ENCODE measurements at regions not wholly inside any gene's neighbourhood (a gene's known extent, or its start where the extent isn't known, plus 50 kb on each side); places are given as distances from the start of the nearest gene placed in this dataset.
"Not testable (repeated sequence)": the region's sequence is repeated elsewhere in the genome, so short reads cannot be mapped to it uniquely, and the experiment has no call there.

- Histone ChIP-seq H3K27ac (ENCODE audit: low read length) (no peak overlapping the region), H3K9me3 (ENCODE audit: control insufficient read depth, low read length) (no peaks in the 10 kb centered on the region), H3K27me3 (ENCODE audit: control insufficient read depth, insufficient read depth) (no peaks in the 10 kb centered on the region), H3K4me3 (ENCODE audit: low read length) (no peak overlapping the region), H3K4me1 (ENCODE audit: control insufficient read depth, insufficient read depth, low read length) (no peaks in the 10 kb centered on the region)
- ATAC-seq (no peak), DNase-seq (no peak)
- WGBS = 56% methylated on average over 1 of the region's 1 CpG
- intact Hi-C loops (cut with DNase I) = no loop called here
These were observed 332.7 kb downstream of the CENPW start for GRCh38 chr6:126672649-126673048.

GRCh38 chr6:126673749-126674148, 333.8 kb downstream of the CENPW start:
- DNase-seq; H3K27me3 ChIP-seq (ENCODE audit: control insufficient read depth, insufficient read depth); intact Hi-C loops (cut with DNase I); ATAC-seq; H3K27ac ChIP-seq (ENCODE audit: low read length); H3K4me1 ChIP-seq (ENCODE audit: control insufficient read depth, insufficient read depth, low read length); H3K9me3 ChIP-seq (ENCODE audit: control insufficient read depth, low read length); H3K4me3 ChIP-seq (ENCODE audit: low read length): not testable (repeated sequence)
- WGBS = 92% methylated on average over 13 of the region's 13 CpGs

GRCh38 chr6:126682440-126682839, 342.5 kb downstream of the CENPW start:
- H3K27ac ChIP-seq (ENCODE audit: low read length) = no peak overlapping the region
- ATAC-seq (no peak), DNase-seq (no peak)
- intact Hi-C loops (cut with DNase I) = no loop called here
- no peaks in the 10 kb centered on the region for H3K27me3 ChIP-seq (ENCODE audit: control insufficient read depth, insufficient read depth)
- no peaks in the 10 kb centered on the region for H3K9me3 ChIP-seq (ENCODE audit: control insufficient read depth, low read length)
- no peak overlapping the region for H3K4me3 ChIP-seq (ENCODE audit: low read length)
- WGBS = 80% methylated on average over 2 of the region's 2 CpGs
- H3K4me1 ChIP-seq (ENCODE audit: control insufficient read depth, insufficient read depth, low read length) = no peaks in the 10 kb centered on the region

- intact Hi-C loops (cut with DNase I) = no loop called here
- no peak for DNase-seq
- WGBS = 79% methylated on average over 1 of the region's 1 CpG
- Histone ChIP-seq H3K4me3 (ENCODE audit: low read length) (no peak overlapping the region), H3K27me3 (ENCODE audit: control insufficient read depth, insufficient read depth) (no peaks in the 10 kb centered on the region), H3K27ac (ENCODE audit: low read length) (no peak overlapping the region), H3K4me1 (ENCODE audit: control insufficient read depth, insufficient read depth, low read length) (no peaks in the 10 kb centered on the region), H3K9me3 (ENCODE audit: control insufficient read depth, low read length) (no peaks in the 10 kb centered on the region)
- ATAC-seq = no peak
These were observed 345.3 kb downstream of the CENPW start for GRCh38 chr6:126685182-126685581.

- Histone ChIP-seq H3K27ac (ENCODE audit: low read length) (no peak overlapping the region), H3K4me3 (ENCODE audit: low read length) (no peak overlapping the region), H3K4me1 (ENCODE audit: control insufficient read depth, insufficient read depth, low read length) (no peaks in the 10 kb centered on the region), H3K9me3 (ENCODE audit: control insufficient read depth, low read length) (no peaks in the 10 kb centered on the region), H3K27me3 (ENCODE audit: control insufficient read depth, insufficient read depth) (no peaks in the 10 kb centered on the region)
- WGBS = 60% methylated on average over 5 of the region's 5 CpGs
- intact Hi-C loops (cut with DNase I) = no loop called here
- DNase-seq (no peak), ATAC-seq (no peak)
These were observed 357.2 kb downstream of the CENPW start for GRCh38 chr6:126696921-126697693.

- 50% methylated on average over 3 of the region's 3 CpGs for WGBS
- intact Hi-C loops (cut with DNase I) = no loop called here
These were observed 358.9 kb downstream of the CENPW start for GRCh38 chr6:126698732-126699240.

GRCh38 chr6:126701676-126702560, 362.0 kb downstream of the CENPW start:
- H3K27ac ChIP-seq (ENCODE audit: low read length) = no peak overlapping the region
- H3K4me1 ChIP-seq (ENCODE audit: control insufficient read depth, insufficient read depth, low read length) = no peaks in the 10 kb centered on the region
- no peaks in the 10 kb centered on the region for H3K9me3 ChIP-seq (ENCODE audit: control insufficient read depth, low read length)
- DNase-seq (no peak), ATAC-seq (no peak)
- 76% methylated on average over 5 of the region's 5 CpGs for WGBS
- intact Hi-C loops (cut with DNase I) = no loop called here
- no peak overlapping the region for H3K4me3 ChIP-seq (ENCODE audit: low read length)
- H3K27me3 ChIP-seq (ENCODE audit: control insufficient read depth, insufficient read depth) = no peaks in the 10 kb centered on the region

More at GRCh38 chr6:126698732-126699240, 358.9 kb downstream of the CENPW start:
- DNase-seq = no peak
- Histone ChIP-seq H3K27me3 (ENCODE audit: control insufficient read depth, insufficient read depth) (no peaks in the 10 kb centered on the region), H3K9me3 (ENCODE audit: control insufficient read depth, low read length) (no peaks in the 10 kb centered on the region), H3K4me1 (ENCODE audit: control insufficient read depth, insufficient read depth, low read length) (no peaks in the 10 kb centered on the region), H3K27ac (ENCODE audit: low read length) (no peak overlapping the region), H3K4me3 (ENCODE audit: low read length) (no peak overlapping the region)
- no peak for ATAC-seq

- Histone ChIP-seq H3K9me3 (ENCODE audit: control insufficient read depth, low read length) (no peaks in the 10 kb centered on the region), H3K27me3 (ENCODE audit: control insufficient read depth, insufficient read depth) (no peaks in the 10 kb centered on the region), H3K27ac (ENCODE audit: low read length) (no peak overlapping the region), H3K4me1 (ENCODE audit: control insufficient read depth, insufficient read depth, low read length) (no peaks in the 10 kb centered on the region), H3K4me3 (ENCODE audit: low read length) (no peak overlapping the region)
- DNase-seq = no peak
- 57% methylated on average over 2 of the region's 2 CpGs for WGBS
- ATAC-seq = no peak
- intact Hi-C loops (cut with DNase I) = no loop called here
These were observed 376.1 kb downstream of the CENPW start for GRCh38 chr6:126716032-126716431.

- H3K27me3 ChIP-seq (ENCODE audit: control insufficient read depth, insufficient read depth) = no peaks in the 10 kb centered on the region
- no peaks in the 10 kb centered on the region for H3K9me3 ChIP-seq (ENCODE audit: control insufficient read depth, low read length)
- ATAC-seq = no peak
- no peak overlapping the region for H3K27ac ChIP-seq (ENCODE audit: low read length)
- intact Hi-C loops (cut with DNase I) = no loop called here
- H3K4me1 ChIP-seq (ENCODE audit: control insufficient read depth, insufficient read depth, low read length) = no peaks in the 10 kb centered on the region
- DNase-seq = no peak
- 47% methylated on average over 3 of the region's 3 CpGs for WGBS
- no peak overlapping the region for H3K4me3 ChIP-seq (ENCODE audit: low read length)
These were observed 377.1 kb downstream of the CENPW start for GRCh38 chr6:126716826-126717509.

DNA sequence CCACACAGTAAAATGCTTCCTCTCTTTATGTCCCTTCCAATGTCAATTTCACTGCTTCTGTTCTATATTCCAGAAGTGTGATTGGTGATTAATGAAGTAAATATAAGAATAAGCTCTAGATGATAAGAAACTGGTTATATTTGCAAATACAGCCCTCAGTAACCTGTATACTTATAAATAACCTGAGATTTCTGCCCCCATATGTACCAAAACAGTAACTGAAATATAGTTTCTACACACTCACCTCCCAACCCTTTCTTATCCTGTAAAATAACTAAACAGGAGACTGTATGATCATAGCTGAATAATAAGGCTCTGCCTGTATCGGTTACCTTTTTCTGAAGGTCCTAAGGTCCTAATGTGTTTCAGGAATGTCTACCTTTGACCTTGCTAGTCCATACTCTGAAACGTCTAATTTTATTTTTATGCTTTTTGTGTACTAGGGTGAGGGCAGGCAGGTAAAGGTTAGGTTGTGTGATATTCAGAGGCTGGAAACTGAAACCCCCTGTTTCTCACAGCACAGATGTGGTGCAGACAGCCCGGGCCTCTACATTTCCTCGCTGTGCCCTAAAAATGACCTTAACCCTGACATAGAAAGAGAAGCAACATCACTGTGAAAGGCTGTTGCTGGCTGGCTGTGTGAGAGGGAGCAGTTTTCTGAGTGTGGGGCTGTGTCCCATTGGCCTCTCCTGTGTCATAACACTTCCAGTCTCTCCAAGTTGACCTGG, 378.8 kb downstream of the CENPW start:
- intact Hi-C loops (cut with DNase I) = no loop called here
- WGBS = 61% methylated on average over 4 of the region's 4 CpGs
- no peak overlapping the region for H3K27ac ChIP-seq (ENCODE audit: low read length)

More for the DNA sequence above, 378.8 kb downstream of the CENPW start:
- Histone ChIP-seq H3K9me3 (ENCODE audit: control insufficient read depth, low read length) (no peaks in the 10 kb centered on the region), H3K4me3 (ENCODE audit: low read length) (no peak overlapping the region), H3K27me3 (ENCODE audit: control insufficient read depth, insufficient read depth) (no peaks in the 10 kb centered on the region), H3K4me1 (ENCODE audit: control insufficient read depth, insufficient read depth, low read length) (no peaks in the 10 kb centered on the region)
- ATAC-seq (no peak), DNase-seq (no peak)

Measured in right cardiac atrium (tissue), 5 donors.